ENCODE measurements at regions not wholly inside any gene's neighbourhood (a gene's known extent, or its start where the extent isn't known, plus 50 kb on each side); places are given as distances from the start of the nearest gene placed in this dataset.

GRCh38 chr1:21368515-21369289 is 71.2 kb upstream of the NBPF3 start:
- TF ChIP-seq CTCF (IDR thresholded peaks at IDR 0.05; ENCODE audit: low read depth, low read length) (peak; percentile 87), EZH2phosphoT487 (IDR thresholded peaks at IDR 0.05; ENCODE audit: low read depth) (no peak)
